ENCODE measurements at regions not wholly inside any gene's neighbourhood (a gene's known extent, or its start where the extent isn't known, plus 50 kb on each side); places are given as distances from the start of the nearest gene placed in this dataset.

DNA sequence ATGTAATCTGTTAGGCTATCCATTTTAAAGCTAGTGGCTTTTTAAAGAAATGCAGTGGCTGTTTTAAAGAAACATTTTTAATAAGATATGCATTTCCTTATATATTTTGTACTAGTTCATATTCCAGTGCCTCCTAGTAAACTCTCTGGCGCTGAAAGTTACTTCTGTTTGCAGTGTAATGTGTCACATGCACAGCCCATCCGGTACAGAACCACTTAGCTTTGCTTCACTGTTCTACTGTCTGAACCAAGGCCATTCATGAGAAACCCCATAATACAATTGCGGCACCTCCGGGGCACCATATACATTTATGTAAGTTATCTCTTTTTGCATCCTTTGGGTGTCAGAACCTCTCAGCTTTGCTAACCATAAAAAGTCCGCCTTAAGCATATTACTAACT is 114.6 kb upstream of the KCTD1 start:
- TF ChIP-seq, protein P1, sequence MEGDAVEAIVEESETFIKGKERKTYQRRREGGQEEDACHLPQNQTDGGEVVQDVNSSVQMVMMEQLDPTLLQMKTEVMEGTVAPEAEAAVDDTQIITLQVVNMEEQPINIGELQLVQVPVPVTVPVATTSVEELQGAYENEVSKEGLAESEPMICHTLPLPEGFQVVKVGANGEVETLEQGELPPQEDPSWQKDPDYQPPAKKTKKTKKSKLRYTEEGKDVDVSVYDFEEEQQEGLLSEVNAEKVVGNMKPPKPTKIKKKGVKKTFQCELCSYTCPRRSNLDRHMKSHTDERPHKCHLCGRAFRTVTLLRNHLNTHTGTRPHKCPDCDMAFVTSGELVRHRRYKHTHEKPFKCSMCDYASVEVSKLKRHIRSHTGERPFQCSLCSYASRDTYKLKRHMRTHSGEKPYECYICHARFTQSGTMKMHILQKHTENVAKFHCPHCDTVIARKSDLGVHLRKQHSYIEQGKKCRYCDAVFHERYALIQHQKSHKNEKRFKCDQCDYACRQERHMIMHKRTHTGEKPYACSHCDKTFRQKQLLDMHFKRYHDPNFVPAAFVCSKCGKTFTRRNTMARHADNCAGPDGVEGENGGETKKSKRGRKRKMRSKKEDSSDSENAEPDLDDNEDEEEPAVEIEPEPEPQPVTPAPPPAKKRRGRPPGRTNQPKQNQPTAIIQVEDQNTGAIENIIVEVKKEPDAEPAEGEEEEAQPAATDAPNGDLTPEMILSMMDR (IDR thresholded peaks at IDR 0.05; ENCODE audit: low read depth, low read length, poor library complexity, severe bottlenecking): no peak
- TF ChIP-seq EZH2phosphoT487 (IDR thresholded peaks at IDR 0.05; ENCODE audit: borderline replicate concordance, low read length): no peak
- Histone ChIP-seq H3K9me2 (replicated peaks; ENCODE audit: control insufficient read depth, low read length) (no peaks in the 10 kb centered on the region), H4K20me1 (ENCODE audit: control insufficient read depth, insufficient read depth, low read depth, low read length) (no peaks in the 10 kb centered on the region), H3K9me3 (ENCODE audit: control insufficient read depth, insufficient read depth, low read length) (no peaks in the 10 kb centered on the region), H3K4me2 (ENCODE audit: low read length) (no peak overlapping the region), H3K27me3 (ENCODE audit: control insufficient read depth, low read length) (peaks cover 31% of the 10 kb centered on the region), H3F3A (ENCODE audit: control insufficient read depth, insufficient read depth) (no peaks in the 10 kb centered on the region), H3K79me2 (ENCODE audit: control insufficient read depth, low read length) (no peaks in the 10 kb centered on the region), H3K4me3 (ENCODE audit: low read length) (no peak overlapping the region), H3K4me1 (ENCODE audit: control insufficient read depth, low read length) (no peaks in the 10 kb centered on the region), H3K27ac (ENCODE audit: low read depth, low read length) (no peak overlapping the region), H3K36me3 (ENCODE audit: control insufficient read depth, low read length) (no peaks in the 10 kb centered on the region)

DNA sequence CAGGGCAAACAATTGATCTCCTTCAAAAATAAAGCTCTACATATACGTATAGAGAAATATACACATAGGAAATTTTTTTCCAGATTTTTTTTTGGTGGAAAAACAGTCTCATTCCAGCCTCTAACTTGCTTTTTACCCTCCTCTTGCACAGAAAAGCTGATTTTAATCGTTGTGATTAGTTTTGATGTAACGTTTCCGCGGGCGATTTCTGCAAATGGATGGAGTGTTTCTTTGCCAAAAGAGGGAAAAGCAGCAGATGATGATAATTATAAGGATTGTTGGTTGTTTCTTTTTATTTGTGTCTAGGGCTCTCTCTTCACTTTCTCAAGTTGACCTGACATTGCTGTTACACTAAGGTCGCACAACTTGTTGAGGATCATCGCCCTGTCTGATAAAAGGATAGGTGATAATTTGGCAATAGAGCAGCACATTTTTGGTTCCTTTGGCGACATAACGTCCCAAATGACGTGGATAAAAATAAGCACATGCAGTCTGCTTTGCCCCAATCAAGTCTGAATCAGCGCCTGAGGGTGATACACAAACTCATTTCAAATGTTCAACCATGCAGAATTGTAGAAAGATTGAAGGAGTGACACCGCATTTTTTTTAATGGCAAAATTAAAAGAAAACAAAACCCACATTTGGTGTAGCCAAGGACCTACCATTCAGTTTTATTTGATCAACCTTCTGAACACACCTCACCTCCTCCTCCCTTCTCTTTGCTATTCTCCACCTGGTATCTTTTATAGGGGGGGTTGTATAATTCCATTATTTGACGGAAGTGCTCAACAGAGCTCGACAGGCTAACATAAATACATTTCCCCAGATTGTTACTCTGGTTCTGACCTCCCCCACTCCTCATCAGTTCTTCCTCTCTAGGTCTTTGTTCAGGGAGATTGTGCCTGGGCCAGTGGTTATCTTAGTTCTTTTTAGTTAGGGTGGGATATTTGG is 109.6 kb upstream of the KCTD1 start:
- Histone ChIP-seq H3K4me2 (ENCODE audit: low read length) (no peak overlapping the region), H3K9me3 (ENCODE audit: control insufficient read depth, insufficient read depth, low read length) (no peaks in the 10 kb centered on the region), H3K36me3 (ENCODE audit: control insufficient read depth, low read length) (no peaks in the 10 kb centered on the region), H3K27ac (ENCODE audit: low read depth, low read length) (no peak overlapping the region), H3F3A (ENCODE audit: control insufficient read depth, insufficient read depth) (no peaks in the 10 kb centered on the region), H3K4me1 (ENCODE audit: control insufficient read depth, low read length) (no peaks in the 10 kb centered on the region), H3K4me3 (ENCODE audit: low read length) (no peak overlapping the region), H3K9me2 (replicated peaks; ENCODE audit: control insufficient read depth, low read length) (no peaks in the 10 kb centered on the region), H3K79me2 (ENCODE audit: control insufficient read depth, low read length) (no peaks in the 10 kb centered on the region), H3K27me3 (ENCODE audit: control insufficient read depth, low read length) (peaks cover 71% of the 10 kb centered on the region), H4K20me1 (ENCODE audit: control insufficient read depth, insufficient read depth, low read depth, low read length) (no peaks in the 10 kb centered on the region; the same call in 1 of the 2 replicates)
- TF ChIP-seq, protein P1 (IDR thresholded peaks at IDR 0.05; ENCODE audit: low read depth, low read length, poor library complexity, severe bottlenecking): no peak
- no peak for TF ChIP-seq EZH2phosphoT487 (IDR thresholded peaks at IDR 0.05; ENCODE audit: borderline replicate concordance, low read length)

DNA sequence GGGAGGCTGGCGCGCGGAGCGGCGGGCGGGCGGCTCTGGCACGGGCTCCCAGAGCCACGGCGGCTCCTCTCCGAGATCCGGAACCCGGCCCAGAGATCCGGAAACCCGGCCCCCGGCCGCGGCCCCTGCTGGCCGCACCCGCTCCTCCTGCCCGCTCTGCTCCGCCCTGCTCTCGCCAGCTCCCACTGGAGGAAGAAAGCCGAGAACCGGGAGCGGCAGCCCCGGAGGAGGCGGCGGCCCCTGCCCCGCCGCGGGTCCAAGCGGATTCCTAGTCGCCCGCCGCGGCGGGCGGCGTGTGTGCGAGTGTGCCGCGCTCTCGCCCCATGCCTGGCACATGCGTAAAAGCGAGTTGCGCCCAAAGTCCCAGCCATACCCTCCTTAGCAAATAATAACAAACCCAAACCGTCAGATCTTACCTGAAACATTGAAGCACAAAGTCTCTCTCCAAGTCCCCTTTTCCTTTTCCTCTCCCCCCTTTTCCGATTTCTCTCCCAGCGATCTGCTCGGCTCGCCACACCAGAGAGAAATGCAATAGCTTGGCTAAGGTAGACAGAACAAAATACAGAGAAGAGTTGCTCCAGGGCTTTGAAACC is 108.7 kb upstream of the KCTD1 start:
- Histone ChIP-seq H3K9me3 (ENCODE audit: control insufficient read depth, insufficient read depth, low read length) (no peaks in the 10 kb centered on the region), H3F3A (ENCODE audit: control insufficient read depth, insufficient read depth) (no peaks in the 10 kb centered on the region), H3K4me1 (ENCODE audit: control insufficient read depth, low read length) (no peaks in the 10 kb centered on the region), H3K79me2 (ENCODE audit: control insufficient read depth, low read length) (no peaks in the 10 kb centered on the region), H3K27ac (ENCODE audit: low read depth, low read length) (no peak overlapping the region), H3K9me2 (replicated peaks; ENCODE audit: control insufficient read depth, low read length) (no peaks in the 10 kb centered on the region), H3K27me3 (ENCODE audit: control insufficient read depth, low read length) (peaks cover 71% of the 10 kb centered on the region), H4K20me1 (ENCODE audit: control insufficient read depth, insufficient read depth, low read depth, low read length) (no peaks in the 10 kb centered on the region; the same call in 1 of the 2 replicates), H3K4me2 (ENCODE audit: low read length) (peak overlapping the region; percentile 35; the same call in 1 of the 2 replicates), H3K36me3 (ENCODE audit: control insufficient read depth, low read length) (no peaks in the 10 kb centered on the region), H3K4me3 (ENCODE audit: low read length) (peak overlapping the region; percentile 25; the same call in 1 of the 2 replicates)
- TF ChIP-seq, protein P1 (IDR thresholded peaks at IDR 0.05; ENCODE audit: low read depth, low read length, poor library complexity, severe bottlenecking): no peak
- TF ChIP-seq EZH2phosphoT487 (IDR thresholded peaks at IDR 0.05; ENCODE audit: borderline replicate concordance, low read length): peak; percentile 95
